ENCODE measurements at regions not wholly inside any gene's neighbourhood (a gene's known extent, or its start where the extent isn't known, plus 50 kb on each side); places are given as distances from the start of the nearest gene placed in this dataset.

DNA sequence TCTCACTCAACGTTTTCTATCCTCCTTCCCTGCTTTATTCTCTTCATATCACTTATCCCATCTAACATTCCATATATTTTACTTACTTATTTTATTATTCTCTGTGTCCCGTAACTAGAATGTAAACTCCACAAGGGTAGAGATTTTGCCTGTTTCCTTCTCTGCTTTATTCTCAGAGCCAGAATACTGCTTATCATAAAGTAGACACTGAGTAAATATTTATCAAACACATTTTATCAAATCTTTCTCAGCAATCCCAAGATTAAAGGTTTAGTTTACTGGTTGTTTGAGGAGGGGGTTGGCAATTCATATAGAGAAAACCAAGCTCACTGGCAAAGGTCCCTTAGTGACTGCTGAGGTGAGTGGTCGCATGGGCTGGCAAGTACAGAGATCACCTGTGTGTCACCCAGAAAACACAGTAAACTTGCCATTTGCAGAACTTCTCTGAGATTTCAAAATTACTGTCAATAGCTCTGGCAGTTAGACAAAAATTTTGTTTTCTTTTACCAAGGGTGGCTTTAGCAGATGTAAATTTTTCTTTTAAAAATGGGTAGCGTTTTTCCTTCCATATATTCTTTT lies 662.4 kb downstream of the UTRN start:
- no peak overlapping the region for H3K4me3 ChIP-seq (ENCODE audit: low read depth, low read length)
- H3K27me3 ChIP-seq (ENCODE audit: insufficient read depth, low read depth, severe bottlenecking), result no peaks in the 10 kb centered on the region
- TF ChIP-seq CTCF (IDR thresholded peaks at IDR 0.05; ENCODE audit: low read depth, low read length), result no peak
- no peaks in the 10 kb centered on the region for H3K36me3 ChIP-seq
- H3K27ac ChIP-seq, result no peak overlapping the region
- no peak for DNase-seq
- H3K9me3 ChIP-seq (ENCODE audit: severe bottlenecking), result no peaks in the 10 kb centered on the region

DNA sequence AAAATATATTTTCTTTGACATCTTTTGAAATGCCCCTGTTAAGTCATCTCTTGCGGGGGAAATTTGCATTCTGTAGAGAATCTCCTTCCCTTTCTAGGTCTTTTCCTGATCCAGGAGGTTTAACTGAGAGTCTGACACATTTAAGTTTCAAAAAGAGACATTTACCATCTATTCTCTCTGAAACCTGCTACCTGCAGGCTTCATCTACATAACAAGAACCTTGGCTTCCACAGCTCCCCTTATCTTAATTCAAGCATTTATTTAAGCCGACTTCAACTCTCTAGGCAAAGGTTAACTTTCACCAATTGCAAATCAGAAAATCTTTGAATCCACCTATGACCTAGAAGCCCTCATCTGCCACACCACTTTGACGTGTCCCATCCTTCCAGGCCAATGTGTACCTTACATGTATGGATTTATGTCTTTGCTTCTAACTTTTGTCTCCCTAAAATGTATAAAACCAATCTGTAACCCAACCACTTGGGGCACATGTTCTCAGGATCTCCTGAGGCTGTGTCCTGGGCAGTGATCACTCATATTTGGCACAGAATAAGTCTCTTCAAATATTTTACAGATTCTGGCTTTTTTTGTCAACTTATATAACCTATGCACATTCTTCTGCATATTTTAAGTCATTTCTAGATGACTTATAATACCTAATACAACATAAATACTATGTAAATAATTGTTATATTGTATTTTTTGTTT lies 666.7 kb downstream of the UTRN start:
- Histone ChIP-seq H3K27me3 (ENCODE audit: insufficient read depth, low read depth, severe bottlenecking) (no peaks in the 10 kb centered on the region), H3K9me3 (ENCODE audit: severe bottlenecking) (no peaks in the 10 kb centered on the region), H3K36me3 (no peaks in the 10 kb centered on the region), H3K27ac (no peak overlapping the region), H3K4me3 (ENCODE audit: low read depth, low read length) (no peak overlapping the region)
- TF ChIP-seq CTCF (IDR thresholded peaks at IDR 0.05; ENCODE audit: low read depth, low read length), result no peak
- DNase-seq, result no peak

DNA sequence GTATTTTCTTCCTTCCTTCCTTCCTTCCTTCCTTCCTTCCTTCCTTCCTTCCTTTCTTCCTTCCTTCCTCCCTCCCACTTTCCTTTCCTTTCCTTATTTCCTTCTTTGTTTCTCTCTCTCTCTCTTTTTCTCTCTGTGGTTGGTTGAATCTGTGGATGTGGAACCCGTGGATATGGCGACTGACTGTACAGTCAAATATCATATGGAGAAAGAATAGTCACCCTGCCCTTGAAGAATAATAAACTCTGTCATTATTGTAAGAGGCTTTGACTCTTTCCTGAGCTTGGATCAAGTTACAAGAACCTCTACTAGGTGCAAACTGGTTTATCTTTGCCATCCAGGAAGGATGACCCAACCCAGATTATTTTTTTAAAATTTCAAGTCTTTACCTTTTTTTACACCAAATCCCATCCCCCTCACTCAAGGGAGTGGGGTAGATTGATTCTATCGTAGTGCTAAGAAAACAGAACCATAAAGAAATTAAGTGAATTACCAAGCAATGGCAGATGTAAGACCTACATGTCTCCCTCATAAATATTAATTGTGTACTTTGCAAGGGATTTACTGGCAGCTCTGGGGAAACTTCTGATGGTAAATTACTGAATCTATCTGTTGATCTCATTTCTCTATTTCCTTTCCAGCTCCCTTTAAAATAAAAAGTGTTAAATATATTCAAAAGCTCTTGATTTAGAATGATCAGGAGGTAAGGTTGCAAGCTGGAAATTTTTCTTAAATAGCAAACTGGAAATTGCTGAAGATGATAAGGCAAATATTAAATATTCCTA lies 667.5 kb downstream of the UTRN start:
- H3K9me3 ChIP-seq (ENCODE audit: severe bottlenecking), result no peaks in the 10 kb centered on the region
- no peaks in the 10 kb centered on the region for H3K27me3 ChIP-seq (ENCODE audit: insufficient read depth, low read depth, severe bottlenecking)
- no peaks in the 10 kb centered on the region for H3K36me3 ChIP-seq
- H3K27ac ChIP-seq, result no peak overlapping the region
- DNase-seq, result no peak
- H3K4me3 ChIP-seq (ENCODE audit: low read depth, low read length), result no peak overlapping the region
- no peak for TF ChIP-seq CTCF (IDR thresholded peaks at IDR 0.05; ENCODE audit: low read depth, low read length)

DNA sequence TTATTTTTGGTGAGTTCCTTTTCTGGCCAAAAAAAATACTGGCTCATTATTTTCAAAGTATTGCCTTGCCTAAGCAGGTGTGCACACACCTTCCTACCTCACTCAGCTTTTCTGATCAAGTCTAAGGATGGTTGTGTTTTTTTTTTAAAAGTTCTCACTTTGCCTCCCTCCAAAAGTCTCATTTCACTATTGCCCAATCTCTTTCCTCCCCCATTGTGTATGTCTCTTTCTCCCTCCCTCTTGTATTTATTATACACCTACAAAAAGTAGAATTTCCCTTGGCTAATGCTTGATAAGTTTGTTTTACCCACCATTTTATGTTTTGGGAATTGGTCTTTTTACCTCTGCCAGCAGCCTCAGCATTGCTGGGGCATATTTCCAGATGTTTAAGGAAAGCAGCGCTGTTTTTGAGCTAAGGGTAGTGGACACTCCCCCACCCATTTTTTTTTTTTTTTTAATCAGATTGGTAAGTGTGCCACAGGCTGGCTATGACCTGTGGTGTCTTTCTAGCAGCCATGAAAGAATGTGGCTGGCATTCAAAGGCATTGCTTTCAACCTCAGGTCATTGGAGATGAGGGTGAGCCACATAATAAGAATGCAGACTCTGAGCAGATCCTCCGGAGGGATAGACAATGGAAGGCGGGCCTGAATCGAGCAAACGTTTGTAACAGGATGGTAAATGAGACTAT lies 668.6 kb downstream of the UTRN start:
- no peaks in the 10 kb centered on the region for H3K9me3 ChIP-seq (ENCODE audit: severe bottlenecking)
- no peak overlapping the region for H3K4me3 ChIP-seq (ENCODE audit: low read depth, low read length)
- no peak for DNase-seq
- H3K27me3 ChIP-seq (ENCODE audit: insufficient read depth, low read depth, severe bottlenecking), result no peaks in the 10 kb centered on the region
- no peak overlapping the region for H3K27ac ChIP-seq
- H3K36me3 ChIP-seq, result no peaks in the 10 kb centered on the region
- no peak for TF ChIP-seq CTCF (IDR thresholded peaks at IDR 0.05; ENCODE audit: low read depth, low read length)

DNA sequence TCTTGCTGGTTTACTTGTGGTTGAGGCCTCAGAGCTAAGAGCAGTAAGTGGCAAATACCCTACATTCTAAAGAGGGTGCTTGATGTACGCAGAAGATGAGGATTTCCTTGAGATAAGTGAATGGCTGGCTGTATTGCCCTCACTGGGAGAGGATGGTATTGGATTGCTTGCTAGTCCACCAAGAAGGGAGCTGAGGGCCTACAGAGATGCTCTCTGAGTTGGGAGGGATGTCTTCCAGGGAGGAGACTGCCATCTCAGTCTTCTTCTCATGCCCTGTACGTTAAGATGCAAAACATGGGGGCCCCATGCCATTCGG lies 669.1 kb downstream of the UTRN start:
- no peak overlapping the region for H3K4me3 ChIP-seq (ENCODE audit: low read depth, low read length)
- H3K36me3 ChIP-seq, result no peaks in the 10 kb centered on the region
- H3K9me3 ChIP-seq (ENCODE audit: severe bottlenecking), result no peaks in the 10 kb centered on the region
- DNase-seq, result no peak
- TF ChIP-seq CTCF (IDR thresholded peaks at IDR 0.05; ENCODE audit: low read depth, low read length), result no peak
- no peaks in the 10 kb centered on the region for H3K27me3 ChIP-seq (ENCODE audit: insufficient read depth, low read depth, severe bottlenecking)
- H3K27ac ChIP-seq, result no peak overlapping the region

Data from WERI-Rb-1 (cell line).